HG03280 (cell line): ENCODE measurements at regions not wholly inside any gene's neighbourhood (a gene's known extent, or its start where the extent isn't known, plus 50 kb on each side); places are given as distances from the start of the nearest gene placed in this dataset.

Source experiments
- ATAC-seq: cut with Tn5 transposase; IDR thresholded peaks from one replicate; pipeline ENCODE4 v1.9.1; 2021; ENCODE audit warnings: mild to moderate bottlenecking, moderate library complexity; ENCODE audit not compliant: unreplicated experiment

DNA sequence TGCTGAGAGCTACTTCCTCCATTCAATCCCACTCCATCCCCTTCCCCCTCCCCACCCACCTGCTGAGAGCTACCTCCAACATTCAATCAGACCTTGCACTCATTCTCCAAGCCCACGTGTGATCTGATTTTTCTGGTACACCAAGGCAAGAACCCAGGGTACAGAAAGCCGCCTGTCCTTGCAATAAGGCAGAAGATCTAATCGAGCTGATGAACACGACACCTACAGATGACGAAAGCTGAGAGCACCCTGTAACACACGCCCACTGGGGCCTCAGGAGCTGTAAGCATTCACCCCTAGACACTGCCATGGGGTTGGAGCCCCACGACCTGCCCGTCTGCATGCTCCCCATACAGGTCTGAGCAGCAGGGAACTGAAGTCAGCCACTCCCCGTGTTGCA, 58.3 kb downstream of the TRIML1 start:
- ATAC-seq = no peak

DNA sequence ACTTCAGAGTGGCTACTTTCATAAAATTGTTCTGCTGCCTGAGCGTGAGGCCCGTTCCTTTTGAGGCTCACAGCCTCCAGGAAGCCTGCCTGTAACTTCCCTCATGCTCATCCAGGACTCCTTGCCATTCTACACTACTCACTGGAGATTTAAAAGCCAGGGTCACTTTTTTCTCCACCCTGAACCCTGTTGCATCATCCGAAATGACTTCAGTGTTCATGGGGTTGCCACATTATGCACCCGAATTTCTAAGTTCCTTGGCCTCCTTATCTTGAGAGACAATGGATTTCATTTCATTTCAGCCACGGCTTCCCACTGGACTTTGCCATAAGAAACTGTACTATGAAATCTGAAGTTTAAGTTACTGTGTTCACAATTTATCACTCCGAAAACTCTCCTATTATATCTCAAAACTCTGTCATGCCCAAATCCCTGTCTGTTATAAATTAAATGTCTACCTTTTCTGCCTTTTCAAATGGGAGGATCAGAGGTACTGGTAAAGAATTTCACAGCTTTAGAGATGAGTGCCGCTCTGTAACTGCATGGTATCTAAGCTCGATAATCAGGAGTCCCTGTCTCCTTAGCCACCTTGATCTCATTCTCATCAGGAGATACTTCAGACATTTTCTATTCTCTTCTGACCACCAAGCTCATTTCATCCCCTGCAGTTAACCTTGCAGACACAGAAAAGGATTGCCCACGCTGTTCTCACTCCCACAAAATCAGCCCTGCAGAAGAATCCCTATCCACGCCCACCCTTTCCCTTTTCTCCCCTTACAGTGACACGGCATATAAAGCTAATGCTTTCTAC, 59.9 kb downstream of the TRIML1 start:
- ATAC-seq = no peak

DNA sequence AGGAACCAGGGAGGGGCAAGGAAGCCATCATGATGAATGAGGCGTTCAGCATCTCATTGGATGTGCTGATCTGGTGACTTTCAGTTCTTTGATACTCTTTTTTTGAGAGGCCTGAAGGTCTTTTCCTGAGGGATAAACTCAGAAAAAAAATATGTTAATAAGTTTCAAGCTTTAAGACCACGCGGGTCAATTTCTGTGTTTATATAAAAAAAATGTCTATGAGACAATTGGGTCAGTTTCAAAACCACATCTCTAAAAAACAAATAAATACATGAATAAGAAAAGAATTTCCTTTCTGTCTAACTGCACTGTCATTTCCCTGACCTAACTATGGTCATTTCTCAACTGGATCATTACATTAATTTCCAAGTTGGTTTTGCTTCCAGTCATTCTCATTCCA, 62.6 kb downstream of the TRIML1 start:
- no peak for ATAC-seq

DNA sequence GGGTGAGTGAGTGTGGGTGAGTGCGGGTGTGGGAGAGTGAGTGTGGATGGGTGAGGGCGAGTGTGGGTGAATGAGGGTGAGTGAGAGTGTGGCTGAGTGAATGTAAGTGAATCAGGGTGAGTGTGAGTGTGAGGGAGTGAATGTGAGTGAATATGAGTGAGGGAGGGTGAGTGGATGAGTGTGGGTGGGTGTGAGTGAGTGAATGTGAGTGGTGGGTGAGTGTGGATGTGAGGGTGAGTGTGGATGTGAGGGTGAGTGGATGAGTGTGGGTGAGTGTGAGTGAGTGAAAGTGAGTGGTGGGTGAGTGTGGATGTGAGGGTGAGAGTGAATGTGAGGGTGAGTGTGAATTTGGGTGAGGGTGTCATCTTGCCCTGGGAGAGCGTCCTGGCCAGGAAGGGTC, 67.5 kb downstream of the TRIML1 start:
- ATAC-seq = no peak

DNA sequence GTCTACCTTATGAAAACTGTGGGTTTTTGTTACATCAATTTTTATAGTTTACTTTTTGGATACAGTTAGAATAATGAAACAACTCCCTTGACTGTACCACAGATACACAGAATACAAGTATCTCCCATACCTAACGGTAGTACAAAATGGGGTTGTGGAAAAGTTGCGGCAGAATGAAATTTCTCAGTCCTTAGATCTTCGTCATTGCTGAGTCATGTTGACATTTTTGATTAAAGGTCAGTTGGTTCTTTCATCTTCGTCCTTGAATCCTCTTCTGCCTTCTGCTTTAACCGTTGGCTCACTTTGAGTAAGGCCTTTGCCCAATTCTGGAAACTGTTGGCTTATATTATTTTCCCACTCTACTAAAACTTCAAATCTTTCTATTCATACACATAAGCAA, 75.6 kb downstream of the TRIML1 start:
- no peak for ATAC-seq

DNA sequence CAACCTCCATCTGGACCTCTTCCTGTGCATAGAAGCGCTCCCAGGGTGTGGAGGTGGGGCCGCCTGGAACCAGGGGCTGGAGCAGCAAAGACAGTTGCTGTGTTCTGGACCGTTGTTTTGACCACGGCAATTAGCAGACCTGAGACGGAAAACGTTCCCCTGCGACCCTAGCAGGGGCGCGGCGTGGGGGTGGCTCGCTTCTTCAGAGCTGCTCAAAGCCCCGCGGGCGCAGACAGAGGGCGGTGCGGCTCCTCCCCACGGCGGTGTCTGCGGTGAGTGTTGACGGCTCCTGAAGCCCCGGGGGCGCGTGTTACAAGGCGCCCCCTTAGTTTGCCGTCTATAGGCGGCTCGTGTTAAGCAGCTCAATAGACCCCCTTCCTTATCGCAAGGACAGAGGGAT, 79.2 kb downstream of the TRIML1 start:
- no peak for ATAC-seq

DNA sequence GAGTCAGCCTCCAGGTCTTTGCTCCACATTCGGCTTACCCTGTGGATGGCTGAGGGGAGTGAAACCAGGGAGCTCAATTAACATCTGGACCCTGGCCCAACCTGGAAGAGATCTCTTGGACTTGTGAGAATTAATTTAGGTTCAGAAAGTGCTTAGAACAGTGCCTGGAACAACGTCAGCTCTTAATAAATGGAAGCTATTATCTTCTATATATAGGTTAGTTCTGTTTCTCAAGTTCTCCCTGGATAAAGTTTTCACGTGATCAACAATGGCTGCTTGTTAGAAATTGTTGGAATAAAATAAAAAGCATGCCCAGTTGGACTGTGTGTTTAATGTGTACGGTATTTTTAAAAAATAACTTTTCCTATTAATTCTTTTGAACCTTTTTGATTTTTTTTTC, 80.8 kb downstream of the TRIML1 start:
- ATAC-seq = no peak

DNA sequence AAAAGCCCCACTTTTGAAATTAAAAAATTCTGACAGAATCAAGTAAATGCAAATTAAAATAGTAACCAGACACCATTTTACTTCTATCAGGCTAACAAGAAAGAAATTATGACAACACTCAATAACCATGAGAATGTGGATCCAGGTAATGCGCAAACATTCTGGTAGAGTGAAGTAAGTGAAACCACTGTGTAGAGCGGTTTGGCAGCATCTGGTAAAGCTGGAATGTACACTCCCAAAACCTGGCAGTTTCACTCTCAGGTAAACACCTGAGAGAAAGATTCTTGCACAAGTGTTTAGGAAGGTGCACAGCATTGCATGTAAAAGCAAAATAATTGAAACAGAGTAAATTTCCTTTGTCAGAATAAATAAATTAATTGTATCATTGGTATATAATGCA, 81.8 kb downstream of the TRIML1 start:
- no peak for ATAC-seq

DNA sequence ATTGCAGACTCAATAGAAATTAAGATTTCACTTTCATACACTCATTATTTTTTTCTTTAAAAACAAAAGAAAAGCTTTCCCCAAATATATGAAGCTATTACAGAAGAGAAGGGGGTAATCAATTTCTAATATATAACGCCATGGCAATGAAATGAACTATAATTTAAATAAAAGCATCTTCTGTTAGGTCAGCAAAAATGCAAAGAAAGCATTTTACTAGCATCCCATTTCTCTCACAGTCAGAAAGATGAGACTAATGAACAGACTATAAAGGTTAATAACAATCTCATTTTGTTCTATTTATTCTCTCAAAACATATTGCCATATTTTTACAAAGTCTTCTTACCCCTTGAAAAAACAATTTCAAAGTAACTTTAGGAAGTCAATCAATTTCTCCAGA, 89.0 kb downstream of the TRIML1 start:
- no peak for ATAC-seq

DNA sequence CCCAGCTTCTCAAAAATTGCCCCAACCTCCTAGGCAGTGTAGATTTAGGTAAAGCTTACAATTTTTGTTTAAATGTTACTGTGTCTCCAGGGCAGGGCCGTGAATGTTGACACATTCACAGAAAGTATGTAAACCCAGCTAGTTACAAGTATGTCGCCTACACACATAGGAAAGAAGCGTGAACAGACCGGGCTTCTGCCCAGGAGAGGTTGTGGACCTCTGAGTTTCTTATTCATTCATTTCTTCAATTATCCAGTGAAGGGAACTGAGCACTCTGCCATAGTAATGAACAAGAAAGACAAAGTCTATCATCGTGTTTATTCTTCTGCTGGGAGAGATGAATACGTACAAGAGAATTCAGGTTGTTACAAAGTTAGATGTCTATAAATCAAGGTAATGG, 93.2 kb downstream of the TRIML1 start:
- no peak for ATAC-seq

DNA sequence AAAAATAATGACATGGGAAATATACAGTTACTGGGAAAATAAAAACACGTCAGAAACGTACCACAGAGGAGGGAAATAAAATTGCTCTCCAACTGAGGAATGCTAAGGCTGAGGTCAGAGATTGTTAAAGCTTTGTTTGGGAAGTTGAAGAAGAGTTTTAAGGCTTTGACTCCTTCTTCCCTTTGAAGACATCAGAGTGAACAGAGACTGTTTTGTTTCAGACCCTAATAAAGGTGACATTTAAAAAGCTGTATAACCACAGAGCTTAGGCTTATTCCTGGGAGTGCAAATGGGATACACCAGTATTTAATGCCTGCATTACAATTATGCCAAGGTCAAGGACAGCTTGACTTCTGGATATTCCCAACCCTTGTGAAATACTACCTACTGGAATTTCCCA, 102.8 kb downstream of the TRIML1 start:
- ATAC-seq = no peak

DNA sequence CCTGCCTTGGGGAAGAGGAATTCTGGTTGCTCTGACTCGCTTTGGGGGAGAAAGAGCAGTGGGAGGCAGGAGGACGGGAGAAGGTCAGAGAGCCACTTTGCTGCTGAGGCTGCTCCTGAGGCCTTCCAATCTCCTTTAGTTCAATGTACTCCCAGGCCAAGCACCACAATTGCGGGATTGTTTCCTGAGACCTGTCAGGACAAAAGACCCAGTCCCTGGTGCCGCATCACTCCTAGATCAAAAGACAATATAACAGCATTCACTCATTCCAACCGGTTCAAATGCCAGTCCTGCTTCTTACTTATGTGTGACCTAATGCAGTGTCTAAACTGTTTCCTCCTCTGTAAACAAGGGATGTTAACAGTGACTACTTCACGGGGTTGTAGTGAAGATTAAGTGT, 106.4 kb downstream of the TRIML1 start:
- ATAC-seq = no peak

DNA sequence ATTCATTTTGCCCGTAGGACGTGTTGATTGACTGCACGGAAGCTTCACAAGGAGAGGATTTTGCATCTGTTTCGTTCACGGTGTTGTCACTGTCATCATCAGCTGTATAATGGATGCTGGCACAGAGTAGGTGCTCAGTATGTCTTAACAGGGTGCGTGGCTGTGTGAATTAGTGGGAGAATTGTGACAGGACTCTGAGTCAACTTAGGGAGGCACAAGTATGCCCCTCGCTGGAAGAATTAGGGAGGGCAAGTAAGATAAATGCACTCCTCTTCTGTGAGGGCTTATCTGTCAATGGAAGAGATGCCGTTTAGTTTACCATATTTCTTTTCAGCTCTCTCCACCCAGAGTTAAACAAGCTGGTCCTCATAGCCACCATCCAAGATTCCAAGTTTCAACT, 107.2 kb downstream of the TRIML1 start:
- no peak for ATAC-seq

DNA sequence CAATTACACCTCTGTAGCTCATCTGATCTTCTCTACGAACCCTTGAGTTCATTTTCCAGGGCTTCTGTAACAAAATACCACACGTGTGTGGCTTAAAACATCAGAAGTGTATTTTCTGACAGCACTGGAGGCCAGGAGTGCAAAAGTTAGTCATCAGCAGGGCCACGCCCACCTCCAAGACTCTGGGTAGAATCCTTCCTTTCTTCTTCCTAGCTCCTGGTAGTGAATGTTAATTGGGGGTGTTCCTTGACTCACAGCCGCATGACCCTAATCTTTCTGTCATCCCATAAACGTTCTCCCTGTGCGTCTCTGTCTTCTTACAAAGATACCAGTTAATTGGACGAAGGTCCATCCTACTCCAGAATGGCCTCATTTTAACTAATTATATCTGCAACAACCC, 115.0 kb downstream of the TRIML1 start:
- ATAC-seq = no peak

DNA sequence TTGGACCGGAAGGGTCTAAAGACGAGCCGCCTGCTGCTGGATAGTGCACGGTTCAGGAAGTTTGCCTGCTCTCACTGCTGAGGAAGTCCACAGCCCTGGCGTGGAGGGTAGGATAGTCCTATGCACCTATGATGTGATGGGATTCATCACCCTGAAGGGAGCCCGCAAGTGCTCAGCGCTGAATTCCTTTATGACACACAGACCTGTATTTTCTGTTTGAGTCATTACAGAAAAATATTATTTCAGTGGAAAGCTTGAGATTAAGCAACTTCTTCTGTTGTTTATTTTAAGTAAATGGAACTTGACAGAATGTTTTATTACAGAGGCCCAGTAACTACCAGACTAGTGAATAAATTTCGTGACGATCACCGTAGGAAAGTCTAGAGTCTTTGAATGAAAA, 123.2 kb downstream of the TRIML1 start:
- no peak for ATAC-seq

DNA sequence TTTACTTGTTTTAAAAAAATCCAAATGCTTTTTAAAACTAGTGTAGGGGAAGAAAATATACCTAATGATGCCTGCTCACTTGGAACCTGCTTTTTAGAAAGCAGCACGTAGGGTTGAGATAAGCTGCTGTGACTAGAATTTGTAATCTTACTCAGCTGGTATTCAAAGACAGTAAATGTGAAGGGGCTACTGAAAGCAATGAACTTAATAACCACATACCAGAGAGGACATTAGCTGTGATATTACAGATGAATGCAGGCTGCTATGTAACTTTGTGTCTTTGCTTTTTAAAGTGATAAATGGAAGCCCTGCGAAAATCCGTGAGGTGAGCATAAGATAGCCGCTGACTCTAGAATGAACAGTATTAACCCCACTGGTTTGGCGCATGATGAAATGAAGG, 124.1 kb downstream of the TRIML1 start:
- no peak for ATAC-seq

DNA sequence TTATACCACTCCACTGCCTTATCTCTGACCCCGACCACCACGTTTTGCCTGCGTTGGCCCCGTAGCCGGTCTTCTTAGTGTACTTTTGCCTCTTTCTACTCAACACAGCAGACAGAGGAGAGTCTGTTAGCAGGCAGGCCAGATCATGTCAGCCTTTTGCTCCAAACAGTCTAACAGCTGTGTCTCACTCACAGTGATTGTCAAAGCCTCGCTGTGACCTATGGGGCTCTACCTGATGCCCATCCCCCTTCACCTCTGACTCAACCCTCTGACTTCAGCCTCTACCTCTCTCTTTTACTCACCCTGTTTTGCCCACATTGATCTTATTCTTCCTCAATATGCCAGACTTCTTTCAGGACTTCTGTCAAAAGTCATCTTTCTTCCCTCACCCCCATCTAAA, 127.1 kb downstream of the TRIML1 start:
- ATAC-seq = no peak

DNA sequence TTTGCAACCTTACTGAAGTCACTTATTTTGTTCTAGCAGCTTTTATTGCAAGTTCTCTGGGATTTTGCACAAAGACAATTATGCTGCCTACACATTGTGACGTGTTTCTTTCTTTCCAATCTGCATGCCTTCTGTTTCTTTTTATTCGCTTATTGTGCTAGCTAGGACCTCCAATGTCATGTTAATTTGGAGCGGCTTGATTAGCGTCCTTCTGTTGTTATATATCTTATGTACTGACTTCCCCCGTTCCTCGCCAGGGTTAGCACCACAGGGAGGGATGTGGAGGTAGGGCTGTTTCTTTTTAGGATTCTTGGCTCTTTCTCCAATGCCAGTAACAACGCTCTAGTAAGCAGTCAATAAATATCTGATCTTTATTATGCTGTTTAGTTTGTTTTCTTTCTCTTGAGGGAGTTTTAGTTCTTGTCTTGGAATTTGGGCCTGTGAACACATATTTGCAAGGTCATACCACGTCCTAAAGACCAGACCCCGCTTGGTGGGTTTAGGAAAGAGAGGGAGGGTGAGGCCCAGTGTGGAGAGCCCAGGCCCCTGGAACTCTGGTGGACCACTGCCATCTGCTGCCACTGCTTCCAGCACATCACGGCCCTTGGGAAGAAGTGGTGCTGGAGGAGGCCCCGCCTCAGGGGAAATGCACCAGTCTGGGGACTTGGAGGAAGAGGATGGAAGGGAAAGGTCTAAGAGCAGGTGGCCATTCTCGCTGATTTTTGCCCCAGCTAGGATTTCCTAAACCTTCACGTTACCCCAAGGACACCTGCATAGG, 129.1 kb downstream of the TRIML1 start:
- no peak for ATAC-seq

DNA sequence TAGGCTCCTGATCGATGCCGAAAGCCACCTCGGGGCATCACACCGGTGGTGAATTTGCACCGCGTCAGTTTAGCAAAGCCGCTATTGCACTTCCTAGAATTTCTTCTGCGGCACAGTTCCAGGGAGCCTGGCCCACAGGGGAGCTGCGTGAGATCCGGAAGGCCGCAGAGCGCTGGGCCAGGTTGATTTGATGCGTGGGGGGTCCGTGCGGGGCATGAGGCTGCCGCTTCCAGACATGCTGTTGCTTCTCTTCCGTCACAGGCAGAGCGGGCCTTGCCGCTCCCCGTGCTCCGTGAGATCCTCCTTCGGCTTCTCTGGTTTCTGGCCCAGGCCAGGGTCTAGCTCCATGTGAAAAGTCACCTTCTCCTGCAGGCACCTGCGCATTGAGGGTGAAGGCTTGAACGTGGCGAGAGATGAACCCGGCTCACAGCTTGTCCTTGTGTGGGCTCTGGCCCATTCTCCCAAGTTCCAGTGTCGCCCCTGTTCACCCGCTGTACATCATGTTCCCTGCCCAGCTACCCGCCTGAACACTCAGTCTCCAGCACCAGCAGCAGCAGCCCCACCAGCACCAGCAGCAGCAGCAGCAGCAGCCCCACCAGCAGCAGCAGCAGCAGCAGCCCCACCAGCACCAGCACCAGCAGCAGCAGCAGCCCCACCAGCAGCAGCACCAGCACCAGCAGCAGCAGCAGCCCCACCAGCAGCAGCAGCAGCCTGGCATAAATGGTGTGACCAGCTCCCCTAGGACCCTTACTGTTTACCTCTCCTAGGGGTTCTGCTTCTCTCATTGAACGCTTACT, 131.2 kb downstream of the TRIML1 start:
- no peak for ATAC-seq

DNA sequence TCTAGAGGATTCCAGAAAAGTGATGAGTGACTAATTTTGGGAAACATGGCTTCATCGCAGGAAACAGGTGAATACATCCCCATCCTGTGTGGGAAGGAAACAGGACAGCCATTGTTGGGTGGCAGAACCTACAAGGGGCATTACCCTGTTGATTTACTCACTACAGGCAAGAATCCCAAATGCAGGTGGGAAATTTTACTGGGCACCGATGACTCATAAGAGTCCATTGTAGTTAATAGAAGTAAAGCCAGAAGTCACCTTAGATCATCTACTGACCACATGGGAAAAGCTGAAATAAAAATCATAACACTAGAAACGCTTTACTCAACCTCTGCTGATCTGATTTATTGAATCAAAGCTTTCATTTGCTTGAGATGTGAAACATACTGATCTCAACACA, 136.4 kb downstream of the TRIML1 start:
- no peak for ATAC-seq

DNA sequence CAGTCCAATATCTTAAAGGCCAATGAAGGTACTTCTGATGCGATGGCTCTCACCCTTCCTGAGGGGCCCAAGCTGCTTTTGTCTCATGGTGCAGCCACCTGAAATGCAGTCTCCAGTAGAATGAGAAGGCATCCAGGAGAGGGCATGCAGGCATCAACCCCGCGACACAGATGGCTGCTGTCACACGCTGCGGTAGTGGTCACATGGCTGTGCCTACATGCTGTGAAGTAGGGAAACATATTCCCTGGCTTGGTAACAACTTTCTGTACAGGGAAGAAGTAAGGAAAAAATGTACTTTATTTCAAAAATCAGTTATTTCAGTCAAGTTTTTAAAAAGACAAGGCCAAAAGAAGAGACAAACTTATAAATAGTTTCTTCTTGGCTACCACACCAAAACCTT, 139.9 kb downstream of the TRIML1 start:
- ATAC-seq = no peak
